ENCODE measurements at regions not wholly inside any gene's neighbourhood (a gene's known extent, or its start where the extent isn't known, plus 50 kb on each side); places are given as distances from the start of the nearest gene placed in this dataset.

- no peak for TF ChIP-seq NFE2L2 (IDR thresholded peaks at IDR 0.05; ENCODE audit: low read depth, low read length)
- TF ChIP-seq CTCF (conservative IDR thresholded peaks at IDR 0.05; ENCODE audit: low read depth, low read length): 0 out of 2 replicates have a peak, but pooled peaks have one; percentile 16
- no peak for TF ChIP-seq SMC3 (IDR thresholded peaks at IDR 0.05; ENCODE audit: low read depth, low read length)
- TF ChIP-seq POLR2A (IDR thresholded peaks at IDR 0.05; ENCODE audit: low read depth, low read length): no peak
These were observed 179.8 kb downstream of the SNRPN start for GRCh38 chr15:25134546-25134945.
